ENCODE measurements at regions not wholly inside any gene's neighbourhood (a gene's known extent, or its start where the extent isn't known, plus 50 kb on each side); places are given as distances from the start of the nearest gene placed in this dataset.

- H3K4me3 ChIP-seq (replicated peaks in 1 of 2; ENCODE audit: low read depth in 2 of 2, low read length in 2 of 2): no peak overlapping the region
These were observed 63.9 kb upstream of the ECHDC3 start for GRCh38 chr10:11678074-11678793.

DNA sequence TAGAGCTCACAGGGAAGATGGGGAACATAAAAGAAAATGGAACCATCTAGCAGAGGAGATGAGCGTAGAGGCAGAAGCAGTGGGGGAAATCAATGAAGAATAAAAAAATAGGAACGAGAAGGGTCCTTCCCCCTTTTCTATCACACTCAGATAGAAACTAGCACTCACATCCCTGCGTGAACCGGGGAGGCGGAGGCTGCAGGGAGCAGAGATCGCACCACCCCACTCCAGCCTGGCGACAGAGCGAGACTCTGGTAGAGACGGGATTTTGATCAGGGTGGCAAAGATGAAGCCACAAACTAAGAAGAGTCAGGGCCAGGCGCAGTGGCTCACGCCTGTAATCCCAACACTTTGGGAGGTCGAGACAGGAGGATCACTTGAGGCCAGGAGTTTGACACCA is 64.7 kb upstream of the ECHDC3 start:
- no peak for DNase-seq (ENCODE audit: low read depth in 2 of 2)
- TF ChIP-seq, protein P1, sequence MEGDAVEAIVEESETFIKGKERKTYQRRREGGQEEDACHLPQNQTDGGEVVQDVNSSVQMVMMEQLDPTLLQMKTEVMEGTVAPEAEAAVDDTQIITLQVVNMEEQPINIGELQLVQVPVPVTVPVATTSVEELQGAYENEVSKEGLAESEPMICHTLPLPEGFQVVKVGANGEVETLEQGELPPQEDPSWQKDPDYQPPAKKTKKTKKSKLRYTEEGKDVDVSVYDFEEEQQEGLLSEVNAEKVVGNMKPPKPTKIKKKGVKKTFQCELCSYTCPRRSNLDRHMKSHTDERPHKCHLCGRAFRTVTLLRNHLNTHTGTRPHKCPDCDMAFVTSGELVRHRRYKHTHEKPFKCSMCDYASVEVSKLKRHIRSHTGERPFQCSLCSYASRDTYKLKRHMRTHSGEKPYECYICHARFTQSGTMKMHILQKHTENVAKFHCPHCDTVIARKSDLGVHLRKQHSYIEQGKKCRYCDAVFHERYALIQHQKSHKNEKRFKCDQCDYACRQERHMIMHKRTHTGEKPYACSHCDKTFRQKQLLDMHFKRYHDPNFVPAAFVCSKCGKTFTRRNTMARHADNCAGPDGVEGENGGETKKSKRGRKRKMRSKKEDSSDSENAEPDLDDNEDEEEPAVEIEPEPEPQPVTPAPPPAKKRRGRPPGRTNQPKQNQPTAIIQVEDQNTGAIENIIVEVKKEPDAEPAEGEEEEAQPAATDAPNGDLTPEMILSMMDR (IDR thresholded peaks at IDR 0.05; ENCODE audit: low read depth, low read length): no peak
- H3K4me3 ChIP-seq (replicated peaks in 1 of 2; ENCODE audit: low read depth in 2 of 2, low read length in 2 of 2): no peak overlapping the region

More at GRCh38 chr10:11678074-11678793, 63.9 kb upstream of the ECHDC3 start:
- peak; percentile 29 to 79 for DNase-seq (ENCODE audit: low read depth in 2 of 2)
- TF ChIP-seq, protein P1 (IDR thresholded peaks at IDR 0.05; ENCODE audit: low read depth, low read length): no peak

GRCh38 chr10:11673346-11674280 is 62.2 kb upstream of the USP6NL start:
- no peak overlapping the region for H3K4me3 ChIP-seq (replicated peaks in 1 of 2; ENCODE audit: low read depth in 2 of 2, low read length in 2 of 2)
- DNase-seq (ENCODE audit: low read depth in 2 of 2): peak; percentile 16 to 20
- TF ChIP-seq, protein P1 (IDR thresholded peaks at IDR 0.05; ENCODE audit: low read depth, low read length): no peak

GRCh38 chr10:11672836-11673235 is 61.4 kb upstream of the USP6NL start:
- DNase-seq (ENCODE audit: low read depth in 2 of 2): no peak
- H3K4me3 ChIP-seq (replicated peaks in 1 of 2; ENCODE audit: low read depth in 2 of 2, low read length in 2 of 2): no peak overlapping the region
- TF ChIP-seq, protein P1 (IDR thresholded peaks at IDR 0.05; ENCODE audit: low read depth, low read length): no peak

DNA sequence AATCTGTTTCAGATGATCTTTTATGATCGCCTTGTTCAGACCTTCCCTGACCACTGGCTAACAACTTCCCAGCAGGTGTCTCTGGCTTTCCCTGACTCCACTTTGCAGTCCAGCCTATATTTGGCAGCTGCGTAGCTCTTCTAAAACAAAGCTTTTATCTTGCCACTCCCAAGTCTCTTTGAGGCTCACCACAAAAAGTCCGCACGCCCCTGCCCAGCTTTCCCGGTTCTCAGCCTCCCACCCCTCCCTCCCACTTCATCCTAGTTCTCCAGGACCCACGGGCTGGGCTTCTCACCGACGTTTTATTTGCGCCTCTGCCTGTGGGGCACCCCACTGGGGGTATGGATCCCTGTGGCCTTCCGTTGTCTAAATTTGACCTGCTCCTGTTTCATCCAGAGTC is 58.9 kb upstream of the USP6NL start:
- DNase-seq (ENCODE audit: low read depth in 2 of 2): no peak
- no peak overlapping the region for H3K4me3 ChIP-seq (replicated peaks in 1 of 2; ENCODE audit: low read depth in 2 of 2, low read length in 2 of 2)
- TF ChIP-seq, protein P1 (IDR thresholded peaks at IDR 0.05; ENCODE audit: low read depth, low read length): no peak

DNA sequence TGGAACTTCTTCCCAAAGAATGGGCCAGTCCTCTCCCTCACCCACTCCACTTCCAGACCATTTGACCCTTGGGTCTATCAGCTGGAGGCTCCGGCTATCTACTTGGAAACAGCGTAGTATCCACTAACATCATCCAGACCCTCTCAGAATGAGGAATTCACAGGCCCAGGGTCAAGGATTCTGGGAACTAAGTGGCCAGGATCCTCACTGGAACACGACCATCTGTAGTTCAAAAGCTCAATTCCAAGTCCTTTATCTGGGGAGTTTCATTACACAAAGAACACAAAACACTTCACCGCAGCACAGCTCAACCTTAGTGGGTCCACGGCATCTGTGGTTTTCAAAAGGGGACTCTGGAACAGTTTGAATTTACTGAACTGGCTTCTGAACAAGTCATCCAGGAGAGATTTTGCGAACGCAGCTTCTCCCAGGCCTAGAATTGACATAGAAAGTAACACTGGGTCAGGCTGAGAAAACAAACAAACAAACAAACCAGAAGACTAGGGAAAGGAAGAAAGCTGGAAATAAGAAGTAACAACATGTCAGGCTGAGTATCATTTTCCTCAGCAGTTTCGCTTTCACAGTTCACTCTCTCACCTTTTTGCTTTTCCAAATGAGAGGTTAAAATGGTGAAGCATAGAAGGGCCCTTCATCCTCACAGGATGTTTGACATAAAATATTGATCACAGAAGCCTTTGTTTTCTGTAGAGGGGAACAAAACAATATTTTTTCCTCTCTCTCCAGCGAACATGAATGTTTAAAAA is 57.6 kb upstream of the USP6NL start:
- no peak overlapping the region for H3K4me3 ChIP-seq (replicated peaks in 1 of 2; ENCODE audit: low read depth in 2 of 2, low read length in 2 of 2)
- TF ChIP-seq, protein P1 (IDR thresholded peaks at IDR 0.05; ENCODE audit: low read depth, low read length): no peak
- DNase-seq (ENCODE audit: low read depth in 2 of 2): no peak
